ENCODE measurements at regions not wholly inside any gene's neighbourhood (a gene's known extent, or its start where the extent isn't known, plus 50 kb on each side); places are given as distances from the start of the nearest gene placed in this dataset.
"Not testable (repeated sequence)": the region's sequence is repeated elsewhere in the genome, so short reads cannot be mapped to it uniquely, and the experiment has no call there.

GRCh38 chr16:49959552-49960277, 65.3 kb upstream of the CNEP1R1 start:
- no peak for DNase-seq
- no peak overlapping the region for H3K4me3 ChIP-seq
- H3K9me3 ChIP-seq: no peaks in the 10 kb centered on the region
- 77 to 89% (median 83%) methylated on average over 11 of the region's 11 CpGs for WGBS, 5 donors
- no peaks in the 10 kb centered on the region for H3K4me1 ChIP-seq
- TF ChIP-seq POLR2A (IDR thresholded peaks at IDR 0.05): no peak
- H3K27me3 ChIP-seq (replicated peaks in 1 of 7): peaks cover 0 to 2% (median 0%) of the 10 kb centered on the region in 7 donors
- no peaks in the 10 kb centered on the region for H3K36me3 ChIP-seq
- no peak overlapping the region for H3K27ac ChIP-seq
- intact Hi-C loops (cut with DNase I; ENCODE audit: low total_unique reads): no loop called here

GRCh38 chr16:49961089-49961488, 63.9 kb upstream of the CNEP1R1 start:
- WGBS, 5 donors: 71 to 91% (median 84%) methylated on average over 3 of the region's 3 CpGs
- H3K36me3 ChIP-seq: no peaks in the 10 kb centered on the region
- DNase-seq: no peak
- H3K27me3 ChIP-seq (replicated peaks in 1 of 7): peaks cover 0 to 5% (median 0%) of the 10 kb centered on the region in 7 donors
- H3K9me3 ChIP-seq: no peaks in the 10 kb centered on the region
- H3K27ac ChIP-seq: no peak overlapping the region
- H3K4me1 ChIP-seq: no peaks in the 10 kb centered on the region
- H3K4me3 ChIP-seq: no peak overlapping the region
- TF ChIP-seq POLR2A (IDR thresholded peaks at IDR 0.05): no peak
- TF ChIP-seq POLR2AphosphoS5 (IDR thresholded peaks at IDR 0.05): no peak
- TF ChIP-seq CTCF (IDR thresholded peaks at IDR 0.05 in 8 of 11, conservative IDR thresholded peaks at IDR 0.05 in 3 of 11): no peak
- intact Hi-C loops (cut with DNase I; ENCODE audit: low total_unique reads): no loop called here

- H3K9me3 ChIP-seq; H3K27me3 ChIP-seq (replicated peaks in 1 of 7); DNase-seq; H3K4me1 ChIP-seq; H3K27ac ChIP-seq; intact Hi-C loops (cut with DNase I; ENCODE audit: low total_unique reads); H3K36me3 ChIP-seq; H3K4me3 ChIP-seq: not testable (repeated sequence)
- 90 to 97% (median 94%) methylated on average over 6 of the region's 6 CpGs for WGBS, 5 donors
Measured at GRCh38 chr16:49962566-49962965, 62.5 kb upstream of the CNEP1R1 start.

- no peak overlapping the region for H3K27ac ChIP-seq
Measured at GRCh38 chr16:49964316-49964715, 60.7 kb upstream of the CNEP1R1 start.

GRCh38 chr16:49964973-49965372, 60.1 kb upstream of the CNEP1R1 start:
- Histone ChIP-seq H3K9me3 (no peaks in the 10 kb centered on the region), H3K4me3 (no peak overlapping the region), H3K27me3 (replicated peaks in 1 of 7) (peaks cover 0 to 27% (median 9%) of the 10 kb centered on the region in 7 donors), H3K36me3 (no peaks in the 10 kb centered on the region), H3K27ac (no peak overlapping the region), H3K4me1 (no peaks in the 10 kb centered on the region)
- 74 to 86% (median 84%) methylated on average over 2 of the region's 2 CpGs for WGBS, 5 donors
- intact Hi-C loops (cut with DNase I; ENCODE audit: low total_unique reads): no loop called here
- no peak for DNase-seq
- TF ChIP-seq POLR2AphosphoS5 (IDR thresholded peaks at IDR 0.05) (no peak), CTCF (IDR thresholded peaks at IDR 0.05 in 8 of 11, conservative IDR thresholded peaks at IDR 0.05 in 3 of 11) (no peak), POLR2A (IDR thresholded peaks at IDR 0.05) (no peak)

More at GRCh38 chr16:49964316-49964715, 60.7 kb upstream of the CNEP1R1 start:
- intact Hi-C loops (cut with DNase I; ENCODE audit: low total_unique reads): no loop called here
- Histone ChIP-seq H3K36me3 (no peaks in the 10 kb centered on the region), H3K9me3 (no peaks in the 10 kb centered on the region), H3K27me3 (replicated peaks in 1 of 7) (peaks cover 0 to 20% (median 8%) of the 10 kb centered on the region in 7 donors), H3K4me3 (no peak overlapping the region), H3K4me1 (no peaks in the 10 kb centered on the region)
- TF ChIP-seq CTCF (IDR thresholded peaks at IDR 0.05 in 8 of 11, conservative IDR thresholded peaks at IDR 0.05 in 3 of 11): no peak
- WGBS, 5 donors: 69 to 89% (median 84%) methylated on average over 4 of the region's 4 CpGs
- DNase-seq: no peak
